ENCODE measurements at regions not wholly inside any gene's neighbourhood (a gene's known extent, or its start where the extent isn't known, plus 50 kb on each side); places are given as distances from the start of the nearest gene placed in this dataset.

DNA sequence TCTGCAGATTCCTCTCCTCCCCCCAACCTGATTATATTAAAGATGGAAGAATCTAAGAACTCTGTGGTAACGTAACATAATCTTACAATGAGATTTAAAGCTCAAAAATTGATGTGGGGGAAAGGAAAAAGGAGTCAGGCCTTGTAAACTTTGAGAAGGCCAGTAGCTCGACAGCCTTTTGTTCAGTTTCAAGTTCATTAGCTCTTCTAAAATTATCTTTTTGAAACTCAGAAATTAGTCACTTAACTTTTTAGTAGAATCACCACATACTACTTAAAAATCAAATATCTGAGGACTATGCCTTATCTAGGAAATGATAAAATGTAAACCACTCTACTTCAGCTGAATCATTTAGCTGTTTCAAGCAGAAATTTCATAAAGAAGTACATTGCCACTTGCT, 996.2 kb downstream of the AMY1C start:
- intact Hi-C loops (cut with micrococcal nuclease; ENCODE audit: unreplicated experiment): no loop called here
- DNase-seq (ENCODE audit: low read depth, low spot score): no peak
- Histone ChIP-seq H3K36me3 (ENCODE audit: control insufficient read depth, insufficient read depth, low read length) (no peaks in the 10 kb centered on the region), H3K9me3 (ENCODE audit: control insufficient read depth, insufficient read depth, low read depth, low read length) (no peaks in the 10 kb centered on the region), H3K27ac (ENCODE audit: low read length) (no peak overlapping the region), H3K4me1 (ENCODE audit: control insufficient read depth, insufficient read depth, low read length) (no peaks in the 10 kb centered on the region), H3K27me3 (ENCODE audit: control insufficient read depth, insufficient read depth, low read length) (no peaks in the 10 kb centered on the region), H3K4me3 (ENCODE audit: low read depth in 2 of 2, low read length in 2 of 2) (no peak overlapping the region)
- in situ Hi-C loops (cut with HindIII; ENCODE audit: low pct_unique_long_range_greater_than_20kb, low sequenced_read_pairs): no loop called here
- POLR2A ChIA-PET: no interaction called here
- BruUV-seq (replicated peaks): no TSS peak
- CTCF ChIA-PET: no interaction called here
- TF ChIP-seq SIN3A (IDR thresholded peaks at IDR 0.05; ENCODE audit: borderline replicate concordance, insufficient read depth, low read depth, low read length) (no peak), POLR2AphosphoS5 (IDR thresholded peaks at IDR 0.05; ENCODE audit: low read depth, low read length) (no peak), TCF7L2 (IDR thresholded peaks at IDR 0.05; ENCODE audit: low read depth, low read length) (no peak)
- TF ChIP-seq, protein P1, sequence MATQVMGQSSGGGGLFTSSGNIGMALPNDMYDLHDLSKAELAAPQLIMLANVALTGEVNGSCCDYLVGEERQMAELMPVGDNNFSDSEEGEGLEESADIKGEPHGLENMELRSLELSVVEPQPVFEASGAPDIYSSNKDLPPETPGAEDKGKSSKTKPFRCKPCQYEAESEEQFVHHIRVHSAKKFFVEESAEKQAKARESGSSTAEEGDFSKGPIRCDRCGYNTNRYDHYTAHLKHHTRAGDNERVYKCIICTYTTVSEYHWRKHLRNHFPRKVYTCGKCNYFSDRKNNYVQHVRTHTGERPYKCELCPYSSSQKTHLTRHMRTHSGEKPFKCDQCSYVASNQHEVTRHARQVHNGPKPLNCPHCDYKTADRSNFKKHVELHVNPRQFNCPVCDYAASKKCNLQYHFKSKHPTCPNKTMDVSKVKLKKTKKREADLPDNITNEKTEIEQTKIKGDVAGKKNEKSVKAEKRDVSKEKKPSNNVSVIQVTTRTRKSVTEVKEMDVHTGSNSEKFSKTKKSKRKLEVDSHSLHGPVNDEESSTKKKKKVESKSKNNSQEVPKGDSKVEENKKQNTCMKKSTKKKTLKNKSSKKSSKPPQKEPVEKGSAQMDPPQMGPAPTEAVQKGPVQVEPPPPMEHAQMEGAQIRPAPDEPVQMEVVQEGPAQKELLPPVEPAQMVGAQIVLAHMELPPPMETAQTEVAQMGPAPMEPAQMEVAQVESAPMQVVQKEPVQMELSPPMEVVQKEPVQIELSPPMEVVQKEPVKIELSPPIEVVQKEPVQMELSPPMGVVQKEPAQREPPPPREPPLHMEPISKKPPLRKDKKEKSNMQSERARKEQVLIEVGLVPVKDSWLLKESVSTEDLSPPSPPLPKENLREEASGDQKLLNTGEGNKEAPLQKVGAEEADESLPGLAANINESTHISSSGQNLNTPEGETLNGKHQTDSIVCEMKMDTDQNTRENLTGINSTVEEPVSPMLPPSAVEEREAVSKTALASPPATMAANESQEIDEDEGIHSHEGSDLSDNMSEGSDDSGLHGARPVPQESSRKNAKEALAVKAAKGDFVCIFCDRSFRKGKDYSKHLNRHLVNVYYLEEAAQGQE (IDR thresholded peaks at IDR 0.05; ENCODE audit: insufficient read depth in 1 of 2, low read depth in 2 of 2, low read length in 1 of 2): no peak
- TF ChIP-seq, protein P2, sequence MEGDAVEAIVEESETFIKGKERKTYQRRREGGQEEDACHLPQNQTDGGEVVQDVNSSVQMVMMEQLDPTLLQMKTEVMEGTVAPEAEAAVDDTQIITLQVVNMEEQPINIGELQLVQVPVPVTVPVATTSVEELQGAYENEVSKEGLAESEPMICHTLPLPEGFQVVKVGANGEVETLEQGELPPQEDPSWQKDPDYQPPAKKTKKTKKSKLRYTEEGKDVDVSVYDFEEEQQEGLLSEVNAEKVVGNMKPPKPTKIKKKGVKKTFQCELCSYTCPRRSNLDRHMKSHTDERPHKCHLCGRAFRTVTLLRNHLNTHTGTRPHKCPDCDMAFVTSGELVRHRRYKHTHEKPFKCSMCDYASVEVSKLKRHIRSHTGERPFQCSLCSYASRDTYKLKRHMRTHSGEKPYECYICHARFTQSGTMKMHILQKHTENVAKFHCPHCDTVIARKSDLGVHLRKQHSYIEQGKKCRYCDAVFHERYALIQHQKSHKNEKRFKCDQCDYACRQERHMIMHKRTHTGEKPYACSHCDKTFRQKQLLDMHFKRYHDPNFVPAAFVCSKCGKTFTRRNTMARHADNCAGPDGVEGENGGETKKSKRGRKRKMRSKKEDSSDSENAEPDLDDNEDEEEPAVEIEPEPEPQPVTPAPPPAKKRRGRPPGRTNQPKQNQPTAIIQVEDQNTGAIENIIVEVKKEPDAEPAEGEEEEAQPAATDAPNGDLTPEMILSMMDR (IDR thresholded peaks at IDR 0.05): no peak
- ATAC-seq: no peak

DNA sequence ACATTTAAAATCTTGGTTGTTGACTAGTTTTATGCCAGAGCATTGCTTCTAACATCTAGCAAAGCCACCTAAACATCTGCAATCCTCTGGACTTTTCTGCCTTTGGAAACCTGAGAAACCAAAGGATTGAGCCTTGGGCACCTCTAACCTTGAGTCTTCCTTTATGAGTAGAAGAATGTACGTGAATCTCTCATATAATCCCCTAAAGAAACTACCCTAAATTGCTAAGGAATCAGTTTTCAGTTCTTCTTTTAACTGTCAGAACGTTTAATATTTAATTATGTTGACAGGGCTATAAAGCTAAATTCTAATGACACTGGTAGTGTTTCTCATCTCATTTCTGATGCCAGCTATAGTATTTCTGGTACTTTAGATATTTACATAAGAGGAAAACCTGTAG, 997.3 kb downstream of the AMY1C start:
- POLR2A ChIA-PET: no interaction called here
- CTCF ChIA-PET: no interaction called here
- in situ Hi-C loops (cut with HindIII; ENCODE audit: low pct_unique_long_range_greater_than_20kb, low sequenced_read_pairs): no loop called here
- TF ChIP-seq POLR2AphosphoS5 (IDR thresholded peaks at IDR 0.05; ENCODE audit: low read depth, low read length) (no peak), SIN3A (IDR thresholded peaks at IDR 0.05; ENCODE audit: borderline replicate concordance, insufficient read depth, low read depth, low read length) (no peak), TCF7L2 (IDR thresholded peaks at IDR 0.05; ENCODE audit: low read depth, low read length) (no peak)
- TF ChIP-seq, protein P2 (IDR thresholded peaks at IDR 0.05): no peak
- TF ChIP-seq, protein P1 (IDR thresholded peaks at IDR 0.05; ENCODE audit: insufficient read depth in 1 of 2, low read depth in 2 of 2, low read length in 1 of 2): no peak
- intact Hi-C loops (cut with micrococcal nuclease; ENCODE audit: unreplicated experiment): no loop called here
- H3K36me3 ChIP-seq (ENCODE audit: control insufficient read depth, insufficient read depth, low read length): no peaks in the 10 kb centered on the region
- H3K9me3 ChIP-seq (ENCODE audit: control insufficient read depth, insufficient read depth, low read depth, low read length): no peaks in the 10 kb centered on the region
- no peaks in the 10 kb centered on the region for H3K4me1 ChIP-seq (ENCODE audit: control insufficient read depth, insufficient read depth, low read length)
- H3K27me3 ChIP-seq (ENCODE audit: control insufficient read depth, insufficient read depth, low read length): no peaks in the 10 kb centered on the region
- DNase-seq (ENCODE audit: low read depth, low spot score): no peak
- ATAC-seq: no peak
- H3K27ac ChIP-seq (ENCODE audit: low read length): no peak overlapping the region
- BruUV-seq (replicated peaks): no TSS peak
- no peak overlapping the region for H3K4me3 ChIP-seq (ENCODE audit: low read depth in 2 of 2, low read length in 2 of 2)

Measured in Panc1 (cell line).